K562 (cell line): ENCODE measurements at regions not wholly inside any gene's neighbourhood (a gene's known extent, or its start where the extent isn't known, plus 50 kb on each side); places are given as distances from the start of the nearest gene placed in this dataset.

Experiments used
- CCAR2 ChIP-seq: fragments of 200-400 bp; formaldehyde crosslinking; IDR thresholded peaks from 2 replicates; pipeline ENCODE4 v1.6.1; 2017; ENCODE audit warnings: mild to moderate bottlenecking, low read depth, low read length
- ELF4 ChIP-seq: fragments of 450-650 bp; formaldehyde crosslinking; IDR thresholded peaks from 2 replicates; pipeline ENCODE4 v1.4.0; 2022; ENCODE audit warnings: missing genetic modification characterization
- ETS2 ChIP-seq: IDR thresholded peaks from 2 replicates; pipeline ENCODE4 v1.6.1; 2016; ENCODE audit warnings: borderline replicate concordance, missing genetic modification characterization, mild to moderate bottlenecking, moderate library complexity, missing compliant biosample characterization; ENCODE audit not compliant: poor library complexity, severe bottlenecking
- FOXA1 ChIP-seq: fragments of 450-650 bp; IDR thresholded peaks from 2 replicates; pipeline ENCODE4 v1.6.1; 2016; ENCODE audit warnings: mild to moderate bottlenecking, borderline replicate concordance
- HDGF ChIP-seq: fragments of 450-650 bp; IDR thresholded peaks from 2 replicates; pipeline ENCODE4 v1.6.1; 2016
- HOMEZ ChIP-seq: fragments of 250-450 bp; sonication (Bioruptor Pico); IDR thresholded peaks from 2 replicates; pipeline ENCODE4 v1.4.0; 2020; ENCODE audit warnings: mild to moderate bottlenecking, moderate library complexity
- ILK ChIP-seq: fragments of 450-650 bp; IDR thresholded peaks from 2 replicates; pipeline ENCODE4 v1.6.1; 2016; ENCODE audit warnings: missing genetic modification characterization, low read depth, mild to moderate bottlenecking, missing compliant biosample characterization, moderate library complexity, borderline replicate concordance
- NR2F6 ChIP-seq: fragments of 450-650 bp; formaldehyde crosslinking; IDR thresholded peaks from 2 replicates; pipeline ENCODE4 v1.4.0; 2020; ENCODE audit warnings: mild to moderate bottlenecking
- POU5F1 ChIP-seq: fragments of 150-350 bp; IDR thresholded peaks from 2 replicates; pipeline ENCODE4 v1.6.1; 2014; ENCODE audit warnings: borderline replicate concordance, low read length, low read depth, mild to moderate bottlenecking; ENCODE audit not compliant: partially characterized antibody
- SMAD3 ChIP-seq: fragments of 450-650 bp; formaldehyde crosslinking; conservative IDR thresholded peaks from 2 replicates; pipeline ENCODE4 v1.4.0; 2020; ENCODE audit warnings: mild to moderate bottlenecking
- XRCC4 ChIP-seq: IDR thresholded peaks from one replicate; pipeline ENCODE4 v1.6.1; 2011; ENCODE audit not compliant: insufficient read depth, insufficient read length; ENCODE audit errors: extremely low read depth
- ZKSCAN1 ChIP-seq: fragments of 150-350 bp; IDR thresholded peaks from 2 replicates; pipeline ENCODE4 v1.6.1; 2016; ENCODE audit warnings: low read depth, low read length
- ZNF134 ChIP-seq: fragments of 250-450 bp; sonication (Bioruptor Pico); conservative IDR thresholded peaks from 2 replicates; pipeline ENCODE4 v1.4.0; 2020
- TF ChIP-seq, protein P1 (sequence below): IDR thresholded peaks from 2 replicates; pipeline ENCODE4 v1.6.1; 2011; ENCODE audit warnings: borderline replicate concordance, low read depth, mild to moderate bottlenecking, moderate library complexity, low read length; ENCODE audit not compliant: insufficient read depth, poor library complexity, severe bottlenecking

DNA sequence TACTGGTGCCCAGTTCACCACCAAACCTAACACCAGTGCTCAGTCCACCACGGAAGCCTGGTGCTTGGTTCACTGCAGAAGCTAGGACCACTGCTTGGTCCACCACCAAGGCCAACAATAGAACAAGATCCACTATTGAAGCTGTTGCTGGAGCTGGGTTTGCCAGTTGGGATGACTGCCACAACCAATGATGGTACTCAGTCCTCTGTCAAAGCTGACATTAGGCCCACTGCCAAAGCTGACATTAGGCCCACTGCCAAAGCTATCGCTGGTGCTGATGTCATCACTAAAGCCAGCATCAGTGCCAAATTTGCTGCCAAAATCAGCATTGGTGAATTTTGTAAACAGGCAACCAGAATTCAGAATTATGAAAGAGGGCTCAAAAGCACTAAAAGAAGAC, 1850.2 kb upstream of the RAG2 start (continued):
- TF ChIP-seq POU5F1 (no peak), SMAD3 (no peak), ZNF134 (CRISPR knock-in tag) (no peak), ETS2 (tag) (no peak), ELF4 (CRISPR knock-in tag) (no peak), HDGF (no peak), NR2F6 (CRISPR knock-in tag) (no peak), FOXA1 (no peak), XRCC4 (no peak), ZKSCAN1 (no peak), HOMEZ (CRISPR knock-in tag) (no peak), CCAR2 (no peak), ILK (tag) (no peak)
- TF ChIP-seq, protein P1, sequence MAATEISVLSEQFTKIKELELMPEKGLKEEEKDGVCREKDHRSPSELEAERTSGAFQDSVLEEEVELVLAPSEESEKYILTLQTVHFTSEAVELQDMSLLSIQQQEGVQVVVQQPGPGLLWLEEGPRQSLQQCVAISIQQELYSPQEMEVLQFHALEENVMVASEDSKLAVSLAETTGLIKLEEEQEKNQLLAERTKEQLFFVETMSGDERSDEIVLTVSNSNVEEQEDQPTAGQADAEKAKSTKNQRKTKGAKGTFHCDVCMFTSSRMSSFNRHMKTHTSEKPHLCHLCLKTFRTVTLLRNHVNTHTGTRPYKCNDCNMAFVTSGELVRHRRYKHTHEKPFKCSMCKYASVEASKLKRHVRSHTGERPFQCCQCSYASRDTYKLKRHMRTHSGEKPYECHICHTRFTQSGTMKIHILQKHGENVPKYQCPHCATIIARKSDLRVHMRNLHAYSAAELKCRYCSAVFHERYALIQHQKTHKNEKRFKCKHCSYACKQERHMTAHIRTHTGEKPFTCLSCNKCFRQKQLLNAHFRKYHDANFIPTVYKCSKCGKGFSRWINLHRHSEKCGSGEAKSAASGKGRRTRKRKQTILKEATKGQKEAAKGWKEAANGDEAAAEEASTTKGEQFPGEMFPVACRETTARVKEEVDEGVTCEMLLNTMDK = no peak
